ENCODE measurements at regions not wholly inside any gene's neighbourhood (a gene's known extent, or its start where the extent isn't known, plus 50 kb on each side); places are given as distances from the start of the nearest gene placed in this dataset.

DNA sequence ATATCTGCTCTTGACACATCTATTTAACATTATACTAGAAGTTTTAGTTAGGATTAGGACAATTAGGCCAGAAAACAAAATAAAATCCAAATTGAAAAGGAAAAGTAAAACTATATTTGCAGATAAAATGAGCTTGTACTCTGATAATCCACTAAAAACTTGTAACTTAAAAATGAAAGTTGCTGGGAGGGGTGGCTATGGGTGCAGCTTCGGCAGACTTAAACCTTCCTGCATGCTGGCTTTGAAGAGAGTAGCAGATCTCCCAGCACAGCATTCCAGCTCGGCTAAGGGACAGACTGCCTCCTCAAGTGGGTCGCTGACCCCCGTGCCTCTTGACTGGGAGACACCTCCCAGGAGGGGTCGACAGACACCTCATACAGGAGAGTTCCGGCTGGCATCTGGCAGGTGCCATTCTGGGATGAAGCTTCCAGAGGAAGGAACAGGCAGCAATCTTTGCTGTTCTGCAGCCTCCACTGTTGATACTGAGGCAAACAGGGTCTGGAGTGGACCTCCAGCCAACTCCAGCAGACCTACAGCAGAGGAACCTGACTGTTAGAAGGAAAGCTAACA, 2379.9 kb downstream of the ARAP2 start:
- Histone ChIP-seq H3K27ac (ENCODE audit: low read depth, low read length) (no peak overlapping the region), H4K91ac (replicated peaks; ENCODE audit: insufficient read length, low read length) (no peak overlapping the region), H2BK120ac (replicated peaks; ENCODE audit: low read depth, low read length) (no peak overlapping the region), H2BK20ac (ENCODE audit: low read length) (no peak overlapping the region), H3K9me3 (ENCODE audit: insufficient read depth in 2 of 2, low read depth in 1 of 2, low read length in 1 of 2) (no peaks in the 10 kb centered on the region), H3K4ac (replicated peaks; ENCODE audit: insufficient read length, low read depth, low read length) (no peak overlapping the region), H3K18ac (ENCODE audit: extremely low read depth, low read length) (no peak overlapping the region), H2BK5ac (ENCODE audit: low read depth, low read length) (no peak overlapping the region), H3K4me1 (replicated peaks in 1 of 4; ENCODE audit: control insufficient read depth in 3 of 4, insufficient read depth in 4 of 4, low read length in 3 of 4) (no peaks in the 10 kb centered on the region), H2BK12ac (ENCODE audit: low read depth, low read length) (no peak overlapping the region), H3K79me2 (ENCODE audit: control insufficient read depth in 1 of 2, insufficient read depth in 2 of 2, low read length in 2 of 2) (no peaks in the 10 kb centered on the region), H3K14ac (ENCODE audit: insufficient read length) (no peak overlapping the region), H3K23ac (ENCODE audit: insufficient read length) (no peak overlapping the region), H3K23me2 (ENCODE audit: low read depth, low read length) (no peaks in the 10 kb centered on the region), H3K9ac (replicated peaks in 1 of 4; ENCODE audit: extremely low read depth in 1 of 4, low read depth in 3 of 4, low read length in 3 of 4) (no peak overlapping the region), H2BK15ac (ENCODE audit: low read length) (no peak overlapping the region), H4K20me1 (replicated peaks in 1 of 2; ENCODE audit: control insufficient read depth in 1 of 2, insufficient read depth in 2 of 2, low read length in 2 of 2) (no peaks in the 10 kb centered on the region), H3K4me3 (ENCODE audit: extremely low read depth in 1 of 4, insufficient read depth in 2 of 4, low read depth in 3 of 4, low read length in 4 of 4) (no peak overlapping the region), H3K56ac (replicated peaks; ENCODE audit: insufficient read length, low read depth, low read length) (no peak overlapping the region), H3K4me2 (ENCODE audit: insufficient read depth in 1 of 2, low read depth in 2 of 2, low read length in 2 of 2) (no peak overlapping the region), H2AFZ (ENCODE audit: low read length) (no peak overlapping the region), H4K8ac (ENCODE audit: extremely low read depth, insufficient read depth, low read length) (no peak overlapping the region), H2AK5ac (ENCODE audit: low read depth, low read length) (no peak overlapping the region), H3K36me3 (ENCODE audit: control insufficient read depth in 2 of 4, insufficient read depth in 4 of 4, low read length in 3 of 4) (no peaks in the 10 kb centered on the region), H3K79me1 (ENCODE audit: low read depth, low read length) (no peaks in the 10 kb centered on the region), H4K5ac (ENCODE audit: insufficient read length, low read depth, low read length) (no peak overlapping the region), H3K27me3 (replicated peaks in 1 of 4; ENCODE audit: control insufficient read depth in 3 of 4, extremely low read depth in 1 of 4, insufficient read depth in 3 of 4, low read length in 3 of 4) (no peaks in the 10 kb centered on the region)
- ChIA-PET CTCF (ENCODE audit: partially characterized antibody) (interaction anchor here (0.6 kb wide), 1 partner anchor 29 kb away, joined by 5 read pairs; no protein-coding TSS in a partner anchor), POLR2A (ENCODE audit: partially characterized antibody) (no interaction called here)
- DNase-seq (ENCODE audit: low read depth in 1 of 2, low spot score in 2 of 2), result no peak
- FAIRE-seq, result no peak
- 98% methylated on average over 4 of the region's 6 CpGs; no CpG with 5 or more reads in 1 of the 2 experiments for WGBS, 2 experiments (ENCODE audit: extremely low coverage in 1 of 2, insufficient coverage in 1 of 2, insufficient read length in 1 of 2, insufficient replicate concordance in 2 of 2, low coverage in 1 of 2, low lambda C conversion rate in 2 of 2, missing lambda C conversion rate in 1 of 2)
- TF ChIP-seq RAD21 (IDR thresholded peaks at IDR 0.05 in 1 of 2, conservative IDR thresholded peaks at IDR 0.05 in 1 of 2; ENCODE audit: low read depth in 2 of 2, low read length in 2 of 2) (no peak), SAP30 (IDR thresholded peaks at IDR 0.05; ENCODE audit: insufficient read depth, insufficient replicate concordance, low read length) (no peak), RXRA (IDR thresholded peaks at IDR 0.05; ENCODE audit: insufficient read depth, low read depth, low read length) (no peak)
- TF ChIP-seq, protein P1, sequence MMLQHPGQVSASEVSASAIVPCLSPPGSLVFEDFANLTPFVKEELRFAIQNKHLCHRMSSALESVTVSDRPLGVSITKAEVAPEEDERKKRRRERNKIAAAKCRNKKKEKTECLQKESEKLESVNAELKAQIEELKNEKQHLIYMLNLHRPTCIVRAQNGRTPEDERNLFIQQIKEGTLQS (IDR thresholded peaks at IDR 0.05; ENCODE audit: insufficient read depth, low read depth, low read length), result no peak
